B cell (primary cell): ENCODE measurements at regions not wholly inside any gene's neighbourhood (a gene's known extent, or its start where the extent isn't known, plus 50 kb on each side); places are given as distances from the start of the nearest gene placed in this dataset.

Experiments used
- ATAC-seq: fragments of 200-7000 bp; cut with Tn5 transposase; one replicate; pipeline ENCODE4 v1.10.0; 2021; ENCODE audit warnings: low read depth, mild to moderate bottlenecking, moderate number of reproducible peaks, moderate library complexity
- CTCF ChIA-PET: fragments of 350-600 bp; sonication (Branson Sonifier 250); formaldehyde crosslinking; loops from one replicate; lab custom pipeline; 2021; ENCODE audit warnings: antibody characterized with exemption, inconsistent platforms; lab: Charles Lee
- POLR2A ChIA-PET: fragments of 350-600 bp; sonication (Branson Sonifier 250); formaldehyde crosslinking; loops from one replicate; lab custom pipeline; 2021; ENCODE audit warnings: antibody characterized with exemption; lab: Charles Lee
- DNase-seq: peaks from one replicate; pipeline ENCODE4 v3.0.0; 2013
- H2AFZ ChIP-seq: 2 replicates; pipeline ENCODE4 v1.6.1; 2012; ENCODE audit warnings: mild to moderate bottlenecking, low read depth, low read length; ENCODE audit not compliant: insufficient read depth, poor library complexity, severe bottlenecking
- H3K27ac ChIP-seq, 2 donors: 1 replicate in 1 of 2; 2 replicates in 1 of 2; pipeline ENCODE4 v1.5.1; 2012 to 2013; ENCODE audit warnings: low read length in 2 of 2, mild to moderate bottlenecking in 2 of 2, moderate library complexity in 1 of 2
- H3K27me3 ChIP-seq, 4 experiments: fragments of 200-600 bp in 1 of 4; sonication (generic) in 1 of 4; replicated peaks in 1 of 4; 1 replicate in 2 of 4; 2 replicates in 2 of 4; pipeline versions ENCODE4 v1.6.1 to v1.7.0; 2013 to 2016; ENCODE audit warnings: low read length in 3 of 4, mild to moderate bottlenecking in 2 of 4, mixed read lengths in 1 of 4, moderate library complexity in 1 of 4; ENCODE audit not compliant: insufficient read depth in 4 of 4, control insufficient read depth in 3 of 4; ENCODE audit errors: control extremely low read depth in 1 of 4
- H3K36me3 ChIP-seq, 2 experiments: replicated peaks in 1 of 2; 1 replicate in 1 of 2; 2 replicates in 1 of 2; pipeline versions ENCODE4 v1.6.1 to v1.7.1; 2013; ENCODE audit warnings: low read length in 1 of 2; ENCODE audit not compliant: insufficient read depth in 2 of 2, control insufficient read depth in 1 of 2; ENCODE audit errors: control extremely low read depth in 1 of 2, extremely low read depth in 1 of 2
- H3K4me1 ChIP-seq, 2 donors: fragments of 200-600 bp in 1 of 2; sonication (generic) in 1 of 2; 1 replicate in 1 of 2; 2 replicates in 1 of 2; pipeline versions ENCODE4 v1.5.1 to v1.6.1; 2013 to 2017; ENCODE audit warnings: low read length in 2 of 2; ENCODE audit not compliant: control insufficient read depth in 2 of 2, insufficient read depth in 2 of 2
- H3K4me2 ChIP-seq: replicated peaks from 2 replicates; pipeline ENCODE3; 2012; ENCODE audit warnings: mild to moderate bottlenecking, low read depth, low read length; ENCODE audit not compliant: poor library complexity, severe bottlenecking
- H3K4me3 ChIP-seq, 5 experiments: fragments of 200-600 bp in 1 of 5; sonication (generic) in 1 of 5; 1 replicate in 3 of 5; 2 replicates in 2 of 5; pipeline versions ENCODE4 v1.5.1 to v1.7.0; 2011 to 2016; ENCODE audit warnings: low read length in 4 of 5, mild to moderate bottlenecking in 4 of 5, low read depth in 2 of 5, control low read depth in 1 of 5, moderate library complexity in 1 of 5; ENCODE audit not compliant: insufficient read depth in 1 of 5; ENCODE audit errors: control extremely low read depth in 1 of 5, extremely low read depth in 1 of 5
- H3K79me2 ChIP-seq: fragments of 200-600 bp; sonication (generic); one replicate; pipeline ENCODE4 v1.6.0; 2016; ENCODE audit warnings: low read length; ENCODE audit not compliant: control insufficient read depth, insufficient read depth
- H3K9ac ChIP-seq: fragments of 200-600 bp; sonication (generic); 2 replicates; pipeline ENCODE4 v1.6.1; 2017; ENCODE audit warnings: mild to moderate bottlenecking, low read length, moderate library complexity
- H3K9me3 ChIP-seq, 3 donors: one replicate each; pipeline versions ENCODE4 v1.6.1 to v1.7.1; 2013; ENCODE audit warnings: low read length in 2 of 3; ENCODE audit not compliant: control insufficient read depth in 2 of 3, insufficient read depth in 1 of 3; ENCODE audit errors: control extremely low read depth in 1 of 3
- H4K20me1 ChIP-seq: 2 replicates; pipeline ENCODE4 v1.6.0; 2012; ENCODE audit warnings: mild to moderate bottlenecking, low read length; ENCODE audit not compliant: insufficient read depth, control insufficient read depth, poor library complexity, severe bottlenecking
- H3K27ac Mint-ChIP-seq: one replicate; pipeline ENCODE4 v1.8.0; 2021; ENCODE audit warnings: mixed read lengths
- H3K27me3 Mint-ChIP-seq: one replicate; pipeline ENCODE4 v1.8.0; 2021; ENCODE audit warnings: mixed read lengths
- H3K4me1 Mint-ChIP-seq: one replicate; pipeline ENCODE4 v1.8.0; 2021; ENCODE audit warnings: mixed read lengths
- H3K4me3 Mint-ChIP-seq: one replicate; pipeline ENCODE4 v1.8.0; 2021; ENCODE audit warnings: mixed read lengths
- H3K9me3 Mint-ChIP-seq: one replicate; pipeline ENCODE4 v1.8.0; 2022; ENCODE audit warnings: mixed read lengths; ENCODE audit not compliant: insufficient read depth
- CTCF ChIP-seq: fragments of 200-600 bp; IDR thresholded peaks from one replicate; pipeline ENCODE4 v1.8.0; 2022; ENCODE audit warnings: antibody characterized with exemption, mild to moderate bottlenecking
- EZH2 ChIP-seq: IDR thresholded peaks from 2 replicates; pipeline ENCODE4 v1.6.1; 2012; ENCODE audit warnings: borderline replicate concordance, low read depth, mild to moderate bottlenecking, moderate library complexity, low read length; ENCODE audit not compliant: insufficient read depth, poor library complexity, severe bottlenecking
- WGBS: methylation state at CpG from one replicate; pipeline ENCODE4 v1.1.5; 2013; ENCODE audit warnings: missing lambda C conversion rate; ENCODE audit not compliant: insufficient coverage; 5-methylcytosine and 5-hydroxymethylcytosine counted together
- intact Hi-C: fragments of 100-400 bp; cut with micrococcal nuclease; formaldehyde crosslinking; loops from one replicate; pipeline ENCODE4 v1.10.0; 2022

- ATAC-seq (no peak), DNase-seq (no peak)
- Histone ChIP-seq H4K20me1 (no peaks in the 10 kb centered on the region), H3K79me2 (no peaks in the 10 kb centered on the region), H3K9ac (no peak overlapping the region), H3K4me3 (no peak overlapping the region), H3K9me3 (no peaks in the 10 kb centered on the region), H3K4me1 (no peaks in the 10 kb centered on the region), H3K27ac (no peak overlapping the region), H3K36me3 (no peaks in the 10 kb centered on the region), H2AFZ (no peak overlapping the region), H3K27me3 (no peaks in the 10 kb centered on the region), H3K4me2 (no peak overlapping the region)
- Mint-ChIP-seq H3K27me3 (no peaks in the 10 kb centered on the region), H3K27ac (no peak overlapping the region), H3K4me3 (no peak overlapping the region), H3K4me1 (no peaks in the 10 kb centered on the region), H3K9me3 (no peaks in the 10 kb centered on the region)
- TF ChIP-seq EZH2: no peak
- no peak for TF ChIP-seq CTCF
- WGBS: 89% methylated on average over 2 of the region's 3 CpGs
- POLR2A ChIA-PET: no interaction called here
- CTCF ChIA-PET: no interaction called here
- intact Hi-C loops: no loop called here
Measured at GRCh38 chr3:73759297-73759711, 134.6 kb upstream of the PDZRN3 start.

- Histone ChIP-seq H3K27ac (no peak overlapping the region), H3K4me3 (no peak overlapping the region), H3K4me2 (no peak overlapping the region), H2AFZ (no peak overlapping the region), H3K9ac (no peak overlapping the region), H3K27me3 (no peaks in the 10 kb centered on the region), H3K9me3 (peaks cover 0 to 5% (median 0%) of the 10 kb centered on the region in 3 donors), H3K4me1 (no peaks in the 10 kb centered on the region), H3K79me2 (no peaks in the 10 kb centered on the region), H3K36me3 (no peaks in the 10 kb centered on the region), H4K20me1 (no peaks in the 10 kb centered on the region)
- DNase-seq (no peak), ATAC-seq (no peak)
- Mint-ChIP-seq H3K4me3 (no peak overlapping the region), H3K4me1 (no peaks in the 10 kb centered on the region), H3K27me3 (no peaks in the 10 kb centered on the region), H3K27ac (no peak overlapping the region), H3K9me3 (no peaks in the 10 kb centered on the region)
- ChIA-PET POLR2A (no interaction called here), CTCF (no interaction called here)
- TF ChIP-seq CTCF: no peak
- no peak for TF ChIP-seq EZH2
- 93% methylated on average over 2 of the region's 3 CpGs for WGBS
- intact Hi-C loops: no loop called here
Measured at GRCh38 chr3:73757536-73757935, 132.8 kb upstream of the PDZRN3 start.
